Left colon (tissue), 2 donors: ENCODE measurements at regions not wholly inside any gene's neighbourhood (a gene's known extent, or its start where the extent isn't known, plus 50 kb on each side); places are given as distances from the start of the nearest gene placed in this dataset.
"Not testable (repeated sequence)": the region's sequence is repeated elsewhere in the genome, so short reads cannot be mapped to it uniquely, and the experiment has no call there.

Source experiments
- ATAC-seq: fragments of 200-7000 bp; cut with Tn5 transposase; one replicate; pipeline ENCODE4 v1.9.1; 2020; ENCODE audit warnings: mild to moderate bottlenecking, moderate library complexity
- DNase-seq, 2 donors: peaks; one replicate each; pipeline ENCODE4 v3.0.0-alpha.2; 2020
- intact Hi-C, 2 donors: fragments of 100-400 bp; cut with DNase I in 1 of 2; cut with micrococcal nuclease in 1 of 2; formaldehyde crosslinking; loops; one replicate each; pipeline versions ENCODE4 v1.11.2 to v1.14.0; 2022; cut with DNase I, micrococcal nuclease
- donor health status: DM: no; HTN: no; CAD: no.
- donor health status: DM: yes; HTN: yes; CAD: no.

DNA sequence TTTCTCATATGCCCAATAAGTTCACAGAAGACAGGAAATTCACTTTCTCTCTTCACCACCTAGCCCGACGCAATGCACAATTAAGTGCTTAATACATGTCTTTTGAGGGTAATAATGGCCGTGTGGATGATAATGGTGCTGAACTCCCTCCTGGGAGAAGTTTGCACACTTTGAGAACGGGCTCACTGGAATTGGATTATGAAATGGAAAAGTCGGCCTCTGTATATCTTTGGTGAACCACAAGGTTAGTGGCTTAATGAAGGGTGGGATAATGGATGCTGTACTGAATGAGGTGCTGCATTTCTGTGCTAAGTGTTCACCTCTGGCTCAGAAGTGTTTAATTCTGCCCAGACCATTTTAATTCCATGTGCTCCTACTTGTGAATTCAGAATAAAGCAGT is 207.5 kb downstream of the IRX2 start:
- intact Hi-C loops = no loop called here
- ATAC-seq (no peak), DNase-seq (no peak)

GRCh38 chr5:2542821-2543220 is 208.7 kb downstream of the IRX2 start:
- no peak for DNase-seq
- intact Hi-C loops = no loop called here
- ATAC-seq = no peak

DNA sequence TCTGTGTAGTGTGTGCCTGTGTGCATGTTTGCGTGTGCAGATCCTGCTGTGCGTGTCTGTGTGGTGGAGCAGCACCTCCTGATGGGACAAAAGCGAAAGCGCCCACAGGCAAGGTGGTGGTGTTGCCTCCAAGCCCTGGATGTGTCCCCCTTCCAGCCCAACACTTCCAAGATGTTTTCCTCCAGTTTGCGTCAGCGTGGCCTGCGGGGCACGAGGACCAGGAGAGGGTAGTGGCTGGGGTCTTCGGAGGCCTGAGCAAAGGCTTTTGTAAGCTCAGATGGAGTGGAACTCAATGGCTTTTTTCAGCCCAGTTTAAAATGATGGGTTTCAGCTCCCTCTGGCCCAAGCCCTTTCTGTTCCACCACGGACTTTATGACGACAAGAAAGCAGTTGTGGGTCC is 209.5 kb downstream of the IRX2 start:
- DNase-seq (no peak), ATAC-seq (no peak)
- intact Hi-C loops = no loop called here

GRCh38 chr5:2538169-2538568 is 213.3 kb downstream of the IRX2 start:
- ATAC-seq = no peak
- intact Hi-C loops = no loop called here
- DNase-seq = no peak

- DNase-seq = no peak
- ATAC-seq = no peak
- intact Hi-C loops = no loop called here
Measured at GRCh38 chr5:2537378-2538145, 213.9 kb downstream of the IRX2 start.

DNA sequence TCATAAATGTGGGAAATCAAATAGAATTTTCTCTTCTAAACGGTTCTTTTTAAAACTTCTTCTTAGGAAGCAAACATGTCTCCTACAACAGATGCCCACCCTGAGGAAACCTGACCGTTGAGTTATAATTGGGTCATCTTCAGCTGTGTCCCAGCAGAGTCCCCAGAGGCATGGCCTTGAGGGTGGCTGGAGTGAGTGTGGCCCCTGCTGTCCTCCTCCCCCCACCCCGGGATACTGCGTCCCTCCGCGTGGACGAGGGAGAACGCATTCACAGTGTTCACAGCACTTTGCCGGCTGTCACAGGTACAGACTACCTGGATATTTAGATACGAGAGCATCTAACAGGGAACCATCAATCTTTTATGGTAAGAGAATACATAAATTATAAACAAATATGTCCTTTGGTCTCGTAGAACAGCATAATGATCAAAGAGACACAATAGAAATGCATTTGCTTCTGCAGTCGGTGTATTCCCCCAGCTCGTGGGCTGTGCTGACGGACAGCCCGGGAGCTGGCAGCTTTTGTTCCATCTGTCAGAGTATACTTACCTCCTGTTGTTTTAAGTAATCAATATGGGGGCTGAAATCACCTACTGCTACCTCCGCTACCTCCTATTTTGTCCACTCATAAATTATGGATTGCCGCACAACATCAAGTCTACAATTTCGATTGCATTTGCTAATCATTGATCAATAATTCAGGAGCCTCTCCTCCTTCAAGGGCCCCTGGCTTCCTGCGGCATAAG is 214.7 kb downstream of the IRX2 start:
- intact Hi-C loops = no loop called here
- no peak for DNase-seq
- no peak for ATAC-seq

GRCh38 chr5:2534970-2535369 is 216.5 kb downstream of the IRX2 start:
- intact Hi-C loops = no loop called here
- ATAC-seq = no peak
- no peak for DNase-seq

- no peak for DNase-seq
- intact Hi-C loops = no loop called here
- no peak for ATAC-seq
Measured at GRCh38 chr5:2534251-2534650, 217.2 kb downstream of the IRX2 start.

- DNase-seq, ATAC-seq, intact Hi-C loops: not testable (repeated sequence)
Measured at GRCh38 chr5:2533848-2534247, 217.6 kb downstream of the IRX2 start.

DNA sequence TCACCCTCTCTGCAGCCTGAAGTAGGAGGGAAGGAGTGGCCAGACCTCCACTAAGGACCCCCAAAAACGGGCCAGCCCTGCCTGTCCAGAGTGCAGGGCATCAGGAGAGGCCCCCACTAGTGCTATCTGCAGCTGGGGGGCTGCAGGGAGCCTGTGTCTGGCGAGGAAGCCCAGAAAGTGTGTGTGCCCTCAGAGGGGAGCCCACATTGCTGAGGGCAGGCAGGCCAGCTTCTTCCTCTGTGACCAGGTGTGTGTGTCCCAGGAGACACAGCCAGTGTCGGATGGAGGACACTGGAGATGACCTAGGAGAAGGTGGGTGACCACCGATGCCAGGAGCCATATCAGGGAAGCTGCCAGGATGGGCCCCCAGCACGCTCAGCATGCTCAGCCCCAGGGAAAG is 218.7 kb downstream of the IRX2 start:
- intact Hi-C loops = no loop called here
- no peak for ATAC-seq
- no peak for DNase-seq

GRCh38 chr5:2531318-2531717 is 220.2 kb downstream of the IRX2 start:
- ATAC-seq (no peak), DNase-seq (no peak)
- intact Hi-C loops = no loop called here

DNA sequence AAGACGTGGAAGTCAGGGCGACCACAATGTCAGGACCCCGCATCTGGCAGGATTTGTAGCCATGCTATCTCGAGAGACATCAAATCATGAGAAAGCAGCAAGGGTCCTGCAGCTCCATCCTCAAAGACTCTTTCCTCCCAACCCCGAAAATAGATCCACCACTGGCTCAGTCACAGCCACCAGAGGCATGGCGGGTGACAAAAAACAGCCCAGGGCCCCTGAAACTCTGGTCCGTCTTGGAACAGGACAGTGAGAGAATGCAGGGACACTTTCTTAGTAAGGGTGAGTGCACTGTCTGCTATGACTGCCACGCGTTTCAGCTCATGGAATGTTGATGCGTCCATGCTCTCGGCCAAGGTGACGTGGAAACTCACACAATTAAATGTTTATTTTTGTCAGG is 220.9 kb downstream of the IRX2 start:
- DNase-seq = no peak
- intact Hi-C loops = no loop called here
- no peak for ATAC-seq

- ATAC-seq = no peak
- intact Hi-C loops = no loop called here
Measured at GRCh38 chr5:2529371-2530092, 221.9 kb downstream of the IRX2 start.

DNA sequence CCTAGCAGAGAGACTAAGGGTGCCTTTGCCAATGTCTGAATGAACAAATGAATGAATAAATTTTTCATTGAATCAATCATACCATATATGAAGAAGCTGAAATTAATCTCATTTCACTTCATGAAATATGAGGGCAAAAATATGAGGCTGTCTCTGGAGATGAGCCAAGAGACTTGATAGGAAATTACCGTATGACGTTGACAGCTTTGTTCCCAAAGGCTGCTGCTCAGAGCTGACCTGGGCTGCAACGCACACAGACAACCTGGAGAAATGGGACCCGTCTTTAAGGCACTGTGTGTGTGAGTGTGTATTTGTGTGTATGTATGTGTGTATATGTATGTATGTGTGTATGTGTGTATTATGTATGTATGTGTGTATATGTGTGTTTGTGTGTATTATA is 226.1 kb downstream of the IRX2 start:
- intact Hi-C loops = no loop called here
- DNase-seq = no peak
- ATAC-seq = no peak

More at GRCh38 chr5:2529371-2530092, 221.9 kb downstream of the IRX2 start:
- no peak for DNase-seq

DNA sequence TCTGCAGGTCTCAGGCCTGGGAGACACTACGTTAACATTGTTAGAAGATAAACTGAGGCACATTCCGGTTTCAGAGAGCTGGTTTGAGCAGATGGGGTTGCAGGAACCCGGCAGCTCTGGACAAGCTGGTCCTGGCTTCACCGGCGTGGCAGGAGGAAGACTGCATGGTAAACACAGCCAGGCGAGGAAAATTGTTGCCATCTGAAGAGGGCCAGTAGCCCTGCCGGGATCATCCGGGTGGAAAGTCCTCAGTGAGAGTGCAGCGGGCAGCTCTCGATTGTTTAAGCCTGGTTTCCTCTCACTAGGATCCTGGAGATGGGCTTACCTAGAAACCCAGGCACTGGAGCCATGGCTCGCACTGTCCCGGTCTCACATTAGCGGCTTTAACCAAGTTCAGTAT is 226.9 kb downstream of the IRX2 start:
- DNase-seq = no peak
- ATAC-seq = no peak
- intact Hi-C loops = no loop called here

- ATAC-seq (no peak), DNase-seq (no peak)
- intact Hi-C loops = no loop called here
Measured at GRCh38 chr5:2523180-2523579, 228.3 kb downstream of the IRX2 start.

DNA sequence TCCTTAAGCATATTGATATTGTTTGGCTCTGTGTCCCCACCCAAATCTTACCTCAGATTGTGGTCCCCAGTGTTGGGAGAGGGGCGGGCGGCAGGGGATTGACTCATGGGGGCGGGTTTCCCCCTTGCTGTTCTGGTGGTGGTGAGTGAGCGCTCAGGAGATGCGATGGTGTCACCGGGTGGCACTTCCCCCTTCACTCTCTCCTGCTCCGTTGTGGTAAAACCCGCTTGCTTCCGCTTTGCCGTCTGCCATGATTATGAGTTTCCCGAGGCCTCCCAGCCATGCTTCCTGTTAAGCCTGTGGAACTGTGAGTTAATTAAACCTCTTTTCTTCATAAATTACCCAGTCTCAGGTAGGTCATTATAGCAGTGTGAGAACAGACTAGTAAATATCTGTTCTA is 229.1 kb downstream of the IRX2 start:
- DNase-seq (no peak), ATAC-seq (no peak)
- intact Hi-C loops = no loop called here

DNA sequence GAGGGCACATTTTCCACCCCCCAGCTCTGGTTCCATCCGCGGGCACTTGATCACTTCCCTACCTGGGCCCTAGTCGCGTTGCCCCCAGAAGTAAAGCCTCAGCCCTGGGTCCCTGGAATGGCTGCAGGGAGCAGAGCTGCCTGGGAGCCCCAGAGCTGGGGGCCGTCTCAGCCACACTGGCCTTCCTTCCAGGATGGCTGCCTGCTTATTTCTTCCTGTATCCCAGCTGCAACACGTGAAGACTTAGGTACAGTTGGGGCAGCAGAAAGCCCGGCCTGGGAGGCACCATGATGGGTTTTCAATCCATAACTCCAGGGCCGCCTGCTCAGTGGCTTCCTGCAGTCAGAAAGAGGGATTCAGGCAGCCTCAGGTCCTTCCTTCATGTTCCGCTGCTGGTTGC is 232.3 kb downstream of the IRX2 start:
- intact Hi-C loops = no loop called here
- DNase-seq (no peak), ATAC-seq (no peak)

- DNase-seq (no peak), ATAC-seq (no peak)
- intact Hi-C loops = no loop called here
Measured at GRCh38 chr5:2517451-2517850, 234.0 kb downstream of the IRX2 start.

GRCh38 chr5:2515180-2515764 is 236.2 kb downstream of the IRX2 start:
- no peak for DNase-seq
- intact Hi-C loops = no loop called here
- ATAC-seq = no peak
